HL-60 (cell line): ENCODE measurements at regions not wholly inside any gene's neighbourhood (a gene's known extent, or its start where the extent isn't known, plus 50 kb on each side); places are given as distances from the start of the nearest gene placed in this dataset.

Source experiments
- DNase-seq, 2 experiments: peaks; one replicate each; pipeline ENCODE4 v3.0.0-alpha.2; 2010 to 2020; ENCODE audit warnings: low read depth in 1 of 2, low spot score in 1 of 2
- H3K27ac ChIP-seq: fragments of 250-450 bp; sonication (Bioruptor Pico); replicated peaks from 2 replicates; pipeline ENCODE4 v1.5.1; 2020; ENCODE audit warnings: mild to moderate bottlenecking, moderate library complexity
- H3K27me3 ChIP-seq: fragments of 250-450 bp; sonication (Bioruptor Pico); 2 replicates; pipeline ENCODE4 v1.5.1; 2021; ENCODE audit warnings: mild to moderate bottlenecking, moderate library complexity; ENCODE audit not compliant: insufficient read depth, poor library complexity, severe bottlenecking
- H3K4me3 ChIP-seq: replicated peaks from 2 replicates; pipeline ENCODE4 v1.5.1; 2011; ENCODE audit warnings: mild to moderate bottlenecking, control low read depth, low read length; ENCODE audit not compliant: insufficient read depth
- CTCF ChIP-seq: IDR thresholded peaks from one replicate; pipeline ENCODE4 v1.5.1; 2011; ENCODE audit warnings: low read length, control low read depth, inconsistent platforms; ENCODE audit not compliant: insufficient read depth
- GABPA ChIP-seq: IDR thresholded peaks from 2 replicates; pipeline ENCODE4 v1.6.1; 2012; ENCODE audit warnings: low read depth
- POLR2AphosphoS5 ChIP-seq: IDR thresholded peaks from 2 replicates; pipeline ENCODE4 v1.6.1; 2012; ENCODE audit warnings: low read depth
- REST ChIP-seq: IDR thresholded peaks from 2 replicates; pipeline ENCODE4 v1.6.1; 2012; ENCODE audit warnings: low read depth; ENCODE audit not compliant: insufficient replicate concordance
- SPI1 ChIP-seq: IDR thresholded peaks from 2 replicates; pipeline ENCODE4 v1.6.1; 2012; ENCODE audit warnings: low read depth, mild to moderate bottlenecking, borderline replicate concordance

- DNase-seq, result no peak
- Histone ChIP-seq H3K27me3 (no peaks in the 10 kb centered on the region), H3K27ac (no peak overlapping the region), H3K4me3 (no peak overlapping the region)
- TF ChIP-seq GABPA, result no peak
- no peak for TF ChIP-seq REST
- TF ChIP-seq CTCF, result no peak
- no peak for TF ChIP-seq SPI1
- no peak for TF ChIP-seq POLR2AphosphoS5
These were observed 1585.7 kb downstream of the BRINP3 start for GRCh38 chr1:188891958-188892357.

- Histone ChIP-seq H3K4me3 (no peak overlapping the region), H3K27me3 (no peaks in the 10 kb centered on the region), H3K27ac (no peak overlapping the region)
- no peak for TF ChIP-seq REST
- no peak for TF ChIP-seq CTCF
- no peak for TF ChIP-seq POLR2AphosphoS5
- TF ChIP-seq SPI1, result no peak
- DNase-seq, result no peak
These were observed 1582.1 kb downstream of the BRINP3 start for GRCh38 chr1:188895611-188896010.

GRCh38 chr1:188903241-188903640 is 1574.4 kb downstream of the BRINP3 start:
- Histone ChIP-seq H3K27ac (no peak overlapping the region), H3K27me3 (no peaks in the 10 kb centered on the region), H3K4me3 (no peak overlapping the region)
- no peak for TF ChIP-seq GABPA
- no peak for TF ChIP-seq SPI1
- no peak for TF ChIP-seq REST
- no peak for TF ChIP-seq CTCF
- TF ChIP-seq POLR2AphosphoS5, result no peak
- no peak for DNase-seq
